Endothelial cell of umbilical vein (primary cell): ENCODE measurements at regions not wholly inside any gene's neighbourhood (a gene's known extent, or its start where the extent isn't known, plus 50 kb on each side); places are given as distances from the start of the nearest gene placed in this dataset.

Experiments used
- BruUV-seq: library from RNA; stranded (reverse); fragments of 400-500 nt; replicated peaks from 2 replicates; lab custom pipeline; 2021; lab: Mats Ljungman, UMichigan
- CTCF ChIA-PET: fragments of 300-600, 350-600 bp; sonication (Branson Sonifier 250); formaldehyde crosslinking; loops from one replicate; lab custom pipeline; 2021; ENCODE audit warnings: antibody characterized with exemption, inconsistent platforms; lab: Charles Lee
- POLR2A ChIA-PET: fragments of 300-600, 350-600 bp; sonication (Branson Sonifier 250); formaldehyde crosslinking; loops from one replicate; lab custom pipeline; 2021; ENCODE audit warnings: antibody characterized with exemption, inconsistent platforms; lab: Charles Lee
- DNase-seq: peaks from one replicate; pipeline ENCODE4 v3.0.0-alpha.2; 2011; ENCODE audit warnings: low read depth, low spot score
- FAIRE-seq: peaks from 2 replicates; lab custom pipeline; 2011; peaks lifted over from hg19 to GRCh38; lab: Jason Lieb, UNC
- H2AFZ ChIP-seq: 2 replicates; pipeline ENCODE4 v1.6.0; 2012; ENCODE audit warnings: low read depth, low read length, control low read depth, inconsistent platforms
- H3K27ac ChIP-seq: 2 replicates; pipeline ENCODE4 v1.5.1; 2011; ENCODE audit warnings: low read depth, mild to moderate bottlenecking, control low read depth, low read length, moderate library complexity; ENCODE audit not compliant: insufficient read depth
- H3K27me3 ChIP-seq, 2 experiments: 2 replicates each; pipeline versions ENCODE4 v1.6.0 to v1.6.1; 2011; ENCODE audit warnings: low read length in 2 of 2, mixed read lengths in 1 of 2; ENCODE audit not compliant: control insufficient read depth in 2 of 2, insufficient read depth in 2 of 2
- H3K36me3 ChIP-seq, 2 experiments: 2 replicates in 1 of 2; 3 replicates in 1 of 2; pipeline ENCODE4 v1.5.1; 2011; ENCODE audit warnings: low read length in 2 of 2, mild to moderate bottlenecking in 1 of 2, moderate library complexity in 1 of 2; ENCODE audit not compliant: control insufficient read depth in 2 of 2, insufficient read depth in 2 of 2; ENCODE audit errors: extremely low read depth in 1 of 2
- H3K4me1 ChIP-seq: 3 replicates; pipeline ENCODE4 v1.5.1; 2011; ENCODE audit warnings: mild to moderate bottlenecking, low read length; ENCODE audit not compliant: control insufficient read depth, insufficient read depth; ENCODE audit errors: extremely low read depth
- H3K4me2 ChIP-seq: 2 replicates; pipeline ENCODE4 v1.6.1; 2011; ENCODE audit warnings: low read length, control low read depth, mixed read lengths; ENCODE audit not compliant: insufficient read depth
- H3K4me3 ChIP-seq, 3 experiments: fragments of 200-600 bp in 1 of 3; sonication (generic), shearing (Covaris generic) in 1 of 3; replicated peaks in 1 of 3; 2 replicates each; pipeline ENCODE4 v1.5.1; 2011 to 2016; ENCODE audit warnings: control low read depth in 3 of 3, low read length in 3 of 3, mild to moderate bottlenecking in 2 of 3, inconsistent platforms in 1 of 3, low read depth in 1 of 3, moderate library complexity in 1 of 3; ENCODE audit not compliant: insufficient read depth in 1 of 3
- H3K79me2 ChIP-seq: 2 replicates; pipeline ENCODE4 v1.6.0; 2012; ENCODE audit warnings: low read length, inconsistent platforms; ENCODE audit not compliant: control insufficient read depth, insufficient read depth
- H3K9ac ChIP-seq: replicated peaks from 2 replicates; pipeline ENCODE3; 2011; ENCODE audit warnings: low read length, control low read depth; ENCODE audit not compliant: insufficient read depth; ENCODE audit errors: extremely low read depth
- H3K9me1 ChIP-seq: replicated peaks from 3 replicates; pipeline ENCODE4 v1.6.0; 2011; ENCODE audit warnings: mild to moderate bottlenecking, low read length; ENCODE audit not compliant: control insufficient read depth, insufficient read depth; ENCODE audit errors: extremely low read depth
- H3K9me3 ChIP-seq: replicated peaks from 2 replicates; pipeline ENCODE4 v1.5.1; 2012; ENCODE audit warnings: low read length, inconsistent platforms; ENCODE audit not compliant: control insufficient read depth, insufficient read depth
- H4K20me1 ChIP-seq: replicated peaks from 2 replicates; pipeline ENCODE3; 2011; ENCODE audit warnings: mild to moderate bottlenecking, low read length; ENCODE audit not compliant: control insufficient read depth, insufficient read depth; ENCODE audit errors: extremely low read depth
- EZH2 ChIP-seq: IDR thresholded peaks from 2 replicates; pipeline ENCODE4 v1.6.1; 2012; ENCODE audit warnings: borderline replicate concordance, low read depth, mild to moderate bottlenecking, moderate library complexity, low read length, inconsistent platforms; ENCODE audit not compliant: severe bottlenecking
- FOS ChIP-seq: IDR thresholded peaks from 2 replicates; pipeline ENCODE4 v1.6.1; 2011; ENCODE audit warnings: mild to moderate bottlenecking, low read length, moderate library complexity, borderline replicate concordance; ENCODE audit not compliant: insufficient read depth
- GATA2 ChIP-seq: IDR thresholded peaks from 2 replicates; pipeline ENCODE4 v1.7.0; 2011; ENCODE audit warnings: low read depth, mild to moderate bottlenecking, moderate library complexity, mixed read lengths, low read length; ENCODE audit not compliant: insufficient read length, insufficient read depth
- JUN ChIP-seq: IDR thresholded peaks from 2 replicates; pipeline ENCODE4 v1.6.1; 2011; ENCODE audit warnings: borderline replicate concordance, low read depth; ENCODE audit not compliant: insufficient read length, insufficient read depth
- MYC ChIP-seq: IDR thresholded peaks from one replicate; pipeline ENCODE4 v1.6.1; 2011; ENCODE audit warnings: mild to moderate bottlenecking, low read depth, low read length
- POLR2A ChIP-seq: IDR thresholded peaks from 2 replicates; pipeline ENCODE4 v1.6.1; 2012; ENCODE audit warnings: low read depth, mild to moderate bottlenecking, control low read depth, low read length
- POLR2AphosphoS5 ChIP-seq: IDR thresholded peaks from 2 replicates; pipeline ENCODE4 v1.6.1; 2012; ENCODE audit warnings: low read depth, mild to moderate bottlenecking, control low read depth, low read length, moderate library complexity; ENCODE audit not compliant: insufficient read depth
- dilution Hi-C: fragments of 300-500 bp; cut with MboI; formaldehyde crosslinking; loops from one replicate; pipeline ENCODE4 v1.15.0; 2019; ENCODE audit warnings: low sequenced_read_pairs; ENCODE audit not compliant: extremely low pct_ligation_motif_present
- intact Hi-C: fragments of 100-400 bp; cut with micrococcal nuclease; formaldehyde crosslinking; loops from one replicate; pipeline ENCODE4 v1.10.0; 2022
- TF ChIP-seq, protein P1 (sequence below), 2 donors: IDR thresholded peaks; 1 replicate in 1 of 2; 2 replicates in 1 of 2; pipeline ENCODE4 v1.5.1; 2011; ENCODE audit warnings: low read length in 2 of 2, mild to moderate bottlenecking in 2 of 2, moderate library complexity in 2 of 2, control low read depth in 1 of 2, inconsistent platforms in 1 of 2, low read depth in 1 of 2; ENCODE audit not compliant: insufficient read depth in 1 of 2; ENCODE audit errors: extremely low read depth in 1 of 2
- TF ChIP-seq, protein P2 (sequence below): IDR thresholded peaks from 2 replicates; pipeline ENCODE4 v1.6.1; 2011; ENCODE audit not compliant: insufficient read depth, insufficient read length

DNA sequence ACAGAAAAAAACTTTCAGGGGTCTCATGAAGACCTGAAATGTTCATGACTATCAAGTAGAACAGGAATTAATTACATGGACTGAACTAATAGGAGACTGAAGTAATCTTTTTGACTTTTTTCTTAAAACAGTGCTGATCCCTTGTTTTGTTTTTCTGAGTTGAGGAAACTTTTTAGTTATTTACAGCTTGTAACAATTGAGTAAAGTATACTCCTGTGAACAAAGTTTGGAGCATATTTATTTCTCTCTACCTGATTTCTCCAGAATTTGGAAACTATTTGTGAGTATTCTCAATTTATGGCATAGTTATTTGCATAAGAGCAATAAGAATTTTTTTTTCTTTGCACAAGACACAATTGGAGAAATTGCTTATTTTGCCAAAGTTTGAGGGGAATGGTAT is 64.8 kb downstream of the PCDH18 start:
- no peaks in the 10 kb centered on the region for H3K4me1 ChIP-seq
- no peaks in the 10 kb centered on the region for H3K36me3 ChIP-seq
- H3K4me2 ChIP-seq, result no peak overlapping the region
- no peak for FAIRE-seq
- H3K27me3 ChIP-seq, result no peaks in the 10 kb centered on the region
- ChIA-PET CTCF (no interaction called here), POLR2A (no interaction called here)
- H3K27ac ChIP-seq, result no peak overlapping the region
- TF ChIP-seq JUN, result no peak
- no peak for TF ChIP-seq FOS
- H3K79me2 ChIP-seq, result no peaks in the 10 kb centered on the region
- no peak overlapping the region for H3K9ac ChIP-seq
- H3K4me3 ChIP-seq, result no peak overlapping the region
- intact Hi-C loops, result no loop called here
- H3K9me1 ChIP-seq, result no peaks in the 10 kb centered on the region
- no peak for DNase-seq
- H2AFZ ChIP-seq, result no peak overlapping the region
- dilution Hi-C loops, result no loop called here
- H3K9me3 ChIP-seq, result no peaks in the 10 kb centered on the region
- no peaks in the 10 kb centered on the region for H4K20me1 ChIP-seq
- BruUV-seq, result no TSS peak

DNA sequence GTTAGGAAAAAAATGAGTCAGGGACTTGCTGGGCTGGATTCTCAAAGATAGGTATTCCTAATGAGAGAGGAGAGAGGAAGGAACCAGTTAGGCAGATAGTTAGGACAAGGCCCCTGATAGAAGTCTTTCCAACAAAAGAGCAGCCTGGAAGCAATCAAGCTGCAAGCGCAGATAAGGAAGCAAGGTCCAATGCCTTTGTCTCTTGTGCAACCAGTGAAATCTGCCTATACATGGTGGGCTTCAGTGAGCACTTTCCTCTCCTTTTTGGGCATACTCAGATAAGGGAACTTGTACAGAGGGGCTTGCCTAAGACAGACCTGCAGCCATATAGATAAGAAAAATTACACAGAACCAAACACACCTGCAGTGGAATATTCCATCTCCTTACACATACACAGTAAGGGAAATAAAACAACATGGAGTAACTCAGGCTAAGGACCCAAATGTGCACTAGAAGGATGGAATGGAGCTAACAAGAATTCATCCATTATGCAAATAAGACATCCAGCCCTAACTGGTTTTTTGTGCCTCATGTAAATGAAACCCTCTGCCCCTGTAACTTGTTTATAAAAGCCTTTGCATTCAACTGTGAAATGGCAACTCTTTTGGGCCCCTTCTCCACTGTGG is 68.8 kb downstream of the PCDH18 start:
- no peak overlapping the region for H3K4me2 ChIP-seq
- no peaks in the 10 kb centered on the region for H3K9me3 ChIP-seq
- TF ChIP-seq EZH2, result no peak
- no peak for TF ChIP-seq MYC
- TF ChIP-seq POLR2A, result no peak
- TF ChIP-seq POLR2AphosphoS5, result no peak
- TF ChIP-seq JUN, result no peak
- TF ChIP-seq, protein P1, sequence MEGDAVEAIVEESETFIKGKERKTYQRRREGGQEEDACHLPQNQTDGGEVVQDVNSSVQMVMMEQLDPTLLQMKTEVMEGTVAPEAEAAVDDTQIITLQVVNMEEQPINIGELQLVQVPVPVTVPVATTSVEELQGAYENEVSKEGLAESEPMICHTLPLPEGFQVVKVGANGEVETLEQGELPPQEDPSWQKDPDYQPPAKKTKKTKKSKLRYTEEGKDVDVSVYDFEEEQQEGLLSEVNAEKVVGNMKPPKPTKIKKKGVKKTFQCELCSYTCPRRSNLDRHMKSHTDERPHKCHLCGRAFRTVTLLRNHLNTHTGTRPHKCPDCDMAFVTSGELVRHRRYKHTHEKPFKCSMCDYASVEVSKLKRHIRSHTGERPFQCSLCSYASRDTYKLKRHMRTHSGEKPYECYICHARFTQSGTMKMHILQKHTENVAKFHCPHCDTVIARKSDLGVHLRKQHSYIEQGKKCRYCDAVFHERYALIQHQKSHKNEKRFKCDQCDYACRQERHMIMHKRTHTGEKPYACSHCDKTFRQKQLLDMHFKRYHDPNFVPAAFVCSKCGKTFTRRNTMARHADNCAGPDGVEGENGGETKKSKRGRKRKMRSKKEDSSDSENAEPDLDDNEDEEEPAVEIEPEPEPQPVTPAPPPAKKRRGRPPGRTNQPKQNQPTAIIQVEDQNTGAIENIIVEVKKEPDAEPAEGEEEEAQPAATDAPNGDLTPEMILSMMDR (IDR thresholded peaks at IDR 0.05; ENCODE audit: extremely low read depth in 1 of 2, insufficient read depth in 1 of 2, low read depth in 1 of 2, low read length in 2 of 2), result no peak
- no peak for TF ChIP-seq GATA2
- TF ChIP-seq, protein P2, sequence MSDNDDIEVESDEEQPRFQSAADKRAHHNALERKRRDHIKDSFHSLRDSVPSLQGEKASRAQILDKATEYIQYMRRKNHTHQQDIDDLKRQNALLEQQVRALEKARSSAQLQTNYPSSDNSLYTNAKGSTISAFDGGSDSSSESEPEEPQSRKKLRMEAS, result no peak
- TF ChIP-seq FOS, result no peak
- H3K27ac ChIP-seq, result no peak overlapping the region
- no peaks in the 10 kb centered on the region for H3K36me3 ChIP-seq
- DNase-seq (no peak), FAIRE-seq (no peak)
- H4K20me1 ChIP-seq, result no peaks in the 10 kb centered on the region
- no TSS peak for BruUV-seq
- CTCF ChIA-PET, result no interaction called here
- no peaks in the 10 kb centered on the region for H3K4me1 ChIP-seq
- H3K9ac ChIP-seq, result no peak overlapping the region
- H3K27me3 ChIP-seq, result no peaks in the 10 kb centered on the region
- H3K79me2 ChIP-seq, result no peaks in the 10 kb centered on the region
- intact Hi-C loops (no loop called here), dilution Hi-C loops (no loop called here)
- H3K4me3 ChIP-seq, result no peak overlapping the region
- H3K9me1 ChIP-seq, result no peaks in the 10 kb centered on the region
- POLR2A ChIA-PET, result no interaction called here
- no peak overlapping the region for H2AFZ ChIP-seq
